Breast epithelium (tissue), 3 donors: ENCODE measurements at regions not wholly inside any gene's neighbourhood (a gene's known extent, or its start where the extent isn't known, plus 50 kb on each side); places are given as distances from the start of the nearest gene placed in this dataset.

Source experiments
- CTCF ChIP-seq, 3 donors: fragments of 450-650 bp; IDR thresholded peaks; one replicate each; pipeline ENCODE4 v1.5.1; 2016 to 2017; ENCODE audit warnings: antibody characterized with exemption in 3 of 3, mild to moderate bottlenecking in 3 of 3, moderate library complexity in 3 of 3
- POLR2A ChIP-seq: fragments of 450-650 bp; IDR thresholded peaks from one replicate; pipeline ENCODE4 v1.6.1; 2016; ENCODE audit warnings: antibody characterized with exemption, mild to moderate bottlenecking, moderate library complexity

GRCh38 chr7:69177941-69178494, 420.3 kb upstream of the AUTS2 start:
- TF ChIP-seq CTCF (IDR thresholded peaks at IDR 0.05) (no peak), POLR2A (no peak)
